ENCODE measurements at regions not wholly inside any gene's neighbourhood (a gene's known extent, or its start where the extent isn't known, plus 50 kb on each side); places are given as distances from the start of the nearest gene placed in this dataset.

- TF ChIP-seq POLR2A (IDR thresholded peaks at IDR 0.05) (no peak), CTCF (IDR thresholded peaks at IDR 0.05) (no peak)
- DNase-seq, result no peak
- Histone ChIP-seq H3K4me1 (no peaks in the 10 kb centered on the region), H3K27ac (no peak overlapping the region), H3K4me3 (no peak overlapping the region), H3K36me3 (no peaks in the 10 kb centered on the region), H3K9me3 (no peaks in the 10 kb centered on the region), H3K27me3 (no peaks in the 10 kb centered on the region)
- intact Hi-C loops (cut with DNase I), result no loop called here
- no peak for ATAC-seq
- WGBS (ENCODE audit: insufficient coverage, low coverage, low lambda C conversion rate, missing lambda C conversion rate), result 54% methylated on average over 2 of the region's 2 CpGs
Observed at GRCh38 chr3:30069056-30069455, 537.3 kb upstream of the TGFBR2 start.

DNA sequence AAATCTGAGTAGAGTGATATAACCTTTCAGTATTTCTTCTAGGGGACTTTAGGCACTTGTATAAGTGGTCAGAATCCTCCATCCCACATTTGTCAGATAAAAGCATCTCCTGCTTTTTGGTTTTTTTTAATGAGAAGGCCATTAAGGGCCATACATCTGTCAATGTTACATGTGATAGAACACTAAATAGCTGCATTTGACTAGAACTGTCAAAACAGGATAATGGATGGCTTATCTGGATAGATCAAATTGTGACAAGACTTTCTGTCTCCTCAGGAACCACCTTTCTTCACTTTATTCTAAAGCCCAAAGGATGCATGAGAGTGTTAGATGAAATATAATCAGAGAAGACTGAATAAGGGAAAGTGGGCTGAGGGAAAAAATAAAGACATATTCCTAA lies 533.4 kb upstream of the TGFBR2 start:
- ATAC-seq (no peak), DNase-seq (no peak)
- Histone ChIP-seq H3K27me3 (no peaks in the 10 kb centered on the region), H3K4me3 (no peak overlapping the region), H3K4me1 (no peaks in the 10 kb centered on the region), H3K36me3 (no peaks in the 10 kb centered on the region), H3K9me3 (no peaks in the 10 kb centered on the region), H3K27ac (no peak overlapping the region)
- intact Hi-C loops (cut with DNase I), result no loop called here
- no peak for TF ChIP-seq POLR2A (IDR thresholded peaks at IDR 0.05)

- no peaks in the 10 kb centered on the region for H3K36me3 ChIP-seq
- DNase-seq, result no peak
- WGBS (ENCODE audit: insufficient coverage, low coverage, low lambda C conversion rate, missing lambda C conversion rate), result 36% methylated on average over 1 of the region's 1 CpG
- H3K4me3 ChIP-seq, result no peak overlapping the region
- TF ChIP-seq CTCF (IDR thresholded peaks at IDR 0.05) (no peak), POLR2A (IDR thresholded peaks at IDR 0.05) (no peak)
- H3K27ac ChIP-seq, result no peak overlapping the region
- no peaks in the 10 kb centered on the region for H3K27me3 ChIP-seq
- intact Hi-C loops (cut with DNase I), result no loop called here
- H3K4me1 ChIP-seq, result no peaks in the 10 kb centered on the region
- no peaks in the 10 kb centered on the region for H3K9me3 ChIP-seq
- no peak for ATAC-seq
Observed at GRCh38 chr3:30073622-30074021, 532.8 kb upstream of the TGFBR2 start.

- Histone ChIP-seq H3K27ac (no peak overlapping the region), H3K27me3 (no peaks in the 10 kb centered on the region), H3K9me3 (no peaks in the 10 kb centered on the region), H3K36me3 (no peaks in the 10 kb centered on the region), H3K4me1 (no peaks in the 10 kb centered on the region), H3K4me3 (no peak overlapping the region)
- DNase-seq (no peak), ATAC-seq (no peak)
- TF ChIP-seq CTCF (IDR thresholded peaks at IDR 0.05) (no peak), POLR2A (IDR thresholded peaks at IDR 0.05) (no peak)
- WGBS (ENCODE audit: insufficient coverage, low coverage, low lambda C conversion rate, missing lambda C conversion rate), result 80% methylated on average over 2 of the region's 2 CpGs
- intact Hi-C loops (cut with DNase I), result no loop called here
Observed at GRCh38 chr3:30075514-30075913, 530.9 kb upstream of the TGFBR2 start.

- TF ChIP-seq CTCF (IDR thresholded peaks at IDR 0.05) (no peak), POLR2A (IDR thresholded peaks at IDR 0.05) (no peak)
- Histone ChIP-seq H3K27ac (no peak overlapping the region), H3K36me3 (no peaks in the 10 kb centered on the region), H3K4me1 (peaks cover 0 to 4% (median 0%) of the 10 kb centered on the region in 4 donors), H3K9me3 (no peaks in the 10 kb centered on the region), H3K4me3 (no peak overlapping the region), H3K27me3 (no peaks in the 10 kb centered on the region)
- DNase-seq (no peak), ATAC-seq (no peak)
- intact Hi-C loops (cut with DNase I), result no loop called here
Observed at GRCh38 chr3:30076899-30077298, 529.5 kb upstream of the TGFBR2 start.
